Neuronal stem cell (in vitro differentiated cells): ENCODE measurements at regions not wholly inside any gene's neighbourhood (a gene's known extent, or its start where the extent isn't known, plus 50 kb on each side); places are given as distances from the start of the nearest gene placed in this dataset.

Experiments
- DNase-seq: peaks from one replicate; pipeline ENCODE4 v3.0.0-alpha.2; 2013; ENCODE audit warnings: low spot score
- H2AFZ ChIP-seq: one replicate; pipeline ENCODE4 v1.6.1; 2013; ENCODE audit warnings: mild to moderate bottlenecking, low read length, inconsistent platforms
- H2AK5ac ChIP-seq: 2 replicates; pipeline ENCODE4 v1.6.1; 2013; ENCODE audit warnings: low read depth, mild to moderate bottlenecking, inconsistent platforms, low read length, moderate library complexity, mixed read lengths
- H2BK120ac ChIP-seq: 2 replicates; pipeline ENCODE4 v1.6.1; 2013; ENCODE audit warnings: low read depth, mild to moderate bottlenecking, inconsistent platforms, low read length, moderate library complexity, mixed read lengths
- H2BK12ac ChIP-seq: one replicate; pipeline ENCODE4 v1.6.1; 2013; ENCODE audit warnings: low read length, inconsistent platforms
- H2BK15ac ChIP-seq: 2 replicates; pipeline ENCODE4 v1.6.1; 2013; ENCODE audit warnings: mild to moderate bottlenecking, low read length, inconsistent platforms, mixed read lengths
- H2BK5ac ChIP-seq: one replicate; pipeline ENCODE4 v1.6.1; 2013; ENCODE audit warnings: inconsistent platforms, mild to moderate bottlenecking, low read length, moderate library complexity
- H3K14ac ChIP-seq: one replicate; pipeline ENCODE4 v1.6.1; 2013; ENCODE audit warnings: low read length, inconsistent platforms
- H3K18ac ChIP-seq: 2 replicates; pipeline ENCODE4 v1.6.1; 2013; ENCODE audit warnings: low read length, inconsistent platforms
- H3K23ac ChIP-seq: 2 replicates; pipeline ENCODE4 v1.6.1; 2013; ENCODE audit warnings: low read depth, mild to moderate bottlenecking, mixed read lengths, low read length, inconsistent platforms; ENCODE audit not compliant: poor library complexity
- H3K27ac ChIP-seq: replicated peaks from 3 replicates; pipeline ENCODE4 v1.5.1; 2013; ENCODE audit warnings: low read length, inconsistent platforms
- H3K27me3 ChIP-seq, 3 experiments: 2 replicates each; pipeline ENCODE4 v1.6.1; 2013; ENCODE audit warnings: low read length in 3 of 3, mild to moderate bottlenecking in 2 of 3, inconsistent platforms in 1 of 3, low read depth in 1 of 3, mixed read lengths in 1 of 3, moderate library complexity in 1 of 3; ENCODE audit not compliant: control insufficient read depth in 3 of 3, insufficient read depth in 3 of 3
- H3K36me3 ChIP-seq, 2 donors: replicated peaks in 1 of 2; 2 replicates each; pipeline ENCODE4 v1.6.1; 2013; ENCODE audit warnings: low read length in 2 of 2; ENCODE audit not compliant: control insufficient read depth in 2 of 2, insufficient read depth in 2 of 2
- H3K4ac ChIP-seq: 2 replicates; pipeline ENCODE4 v1.6.1; 2013; ENCODE audit warnings: inconsistent platforms, mild to moderate bottlenecking, low read length, moderate library complexity
- H3K4me1 ChIP-seq, 2 donors: 1 replicate in 1 of 2; 2 replicates in 1 of 2; pipeline ENCODE4 v1.6.1; 2013; ENCODE audit warnings: low read length in 2 of 2, low read depth in 1 of 2; ENCODE audit not compliant: control insufficient read depth in 2 of 2, insufficient read depth in 1 of 2
- H3K4me2 ChIP-seq: one replicate; pipeline ENCODE4 v1.6.1; 2013; ENCODE audit warnings: mild to moderate bottlenecking, low read length, inconsistent platforms; ENCODE audit not compliant: insufficient read depth, poor library complexity, severe bottlenecking
- H3K4me3 ChIP-seq, 2 donors: 2 replicates each; pipeline ENCODE4 v1.5.1; 2013; ENCODE audit warnings: low read length in 2 of 2, mild to moderate bottlenecking in 2 of 2, inconsistent platforms in 1 of 2, moderate library complexity in 1 of 2
- H3K79me1 ChIP-seq: one replicate; pipeline ENCODE4 v1.6.1; 2013; ENCODE audit warnings: low read depth, mild to moderate bottlenecking, inconsistent platforms, low read length, moderate library complexity
- H3K9ac ChIP-seq: one replicate; pipeline ENCODE4 v1.6.1; 2013; ENCODE audit warnings: mild to moderate bottlenecking, low read depth, low read length, inconsistent platforms; ENCODE audit not compliant: poor library complexity
- H3K9me3 ChIP-seq, 2 donors: replicated peaks in 1 of 2; 2 replicates each; pipeline versions ENCODE3 to v1.6.1; 2013; ENCODE audit warnings: low read length in 2 of 2, mild to moderate bottlenecking in 2 of 2, inconsistent platforms in 1 of 2, low read depth in 1 of 2, mixed read lengths in 1 of 2, moderate library complexity in 1 of 2; ENCODE audit not compliant: control insufficient read depth in 2 of 2, insufficient read depth in 1 of 2
- H4K8ac ChIP-seq: one replicate; pipeline ENCODE4 v1.6.1; 2013; ENCODE audit warnings: low read depth, mild to moderate bottlenecking, inconsistent platforms, low read length, moderate library complexity
- H4K91ac ChIP-seq: one replicate; pipeline ENCODE4 v1.6.1; 2013; ENCODE audit warnings: low read length, low read depth, mild to moderate bottlenecking, inconsistent platforms; ENCODE audit not compliant: poor library complexity
- WGBS, 2 donors: extraction: QIAGEN DNeasy Blood & Tissue Kit; methylation state at CpG; one replicate each; pipeline ENCODE4 v1.1.7; 2013; ENCODE audit warnings: missing lambda C conversion rate in 2 of 2, mixed read lengths in 1 of 2; ENCODE audit not compliant: insufficient read length in 2 of 2, insufficient replicate concordance in 1 of 2; ENCODE audit errors: extremely low coverage in 2 of 2; 5-methylcytosine and 5-hydroxymethylcytosine counted together

DNA sequence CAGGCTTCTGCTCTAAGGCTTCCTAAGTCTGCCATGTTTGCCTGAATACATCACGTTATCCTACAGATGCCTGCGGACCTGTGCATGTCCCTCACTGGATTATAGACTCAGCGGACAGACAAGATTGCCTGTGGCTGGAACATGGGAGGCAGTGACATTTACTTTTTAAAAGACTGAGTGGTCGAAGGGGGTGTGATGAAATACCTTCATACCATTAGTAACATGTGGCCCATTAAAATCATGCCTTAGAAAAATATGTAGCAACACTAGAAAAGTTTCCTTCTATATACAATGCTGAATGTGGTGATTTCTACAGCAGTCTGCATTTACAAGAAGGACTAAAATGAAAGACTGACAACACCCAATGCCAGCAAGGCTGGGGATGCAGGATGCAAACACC, 154.4 kb downstream of the ASB1 start:
- WGBS, 2 donors, result no CpG with 5 or more reads among the region's 4 CpGs
- no peak overlapping the region for H2BK5ac ChIP-seq
- H2BK15ac ChIP-seq, result no peak overlapping the region
- no peaks in the 10 kb centered on the region for H3K9me3 ChIP-seq
- no peak overlapping the region for H3K14ac ChIP-seq
- no peaks in the 10 kb centered on the region for H3K36me3 ChIP-seq
- no peak overlapping the region for H3K23ac ChIP-seq
- H2AK5ac ChIP-seq, result no peak overlapping the region
- no peak overlapping the region for H3K4me2 ChIP-seq
- H2AFZ ChIP-seq, result no peak overlapping the region
- no peak overlapping the region for H4K91ac ChIP-seq
- no peak overlapping the region for H3K18ac ChIP-seq
- H3K27me3 ChIP-seq, result peaks cover 0 to 6% (median 0%) of the 10 kb centered on the region in 3 experiments
- no peak overlapping the region for H3K9ac ChIP-seq
- H3K4me1 ChIP-seq, result peaks cover 2 to 4% of the 10 kb centered on the region in 2 donors
- H3K4me3 ChIP-seq, result no peak overlapping the region
- DNase-seq, result no peak
- H2BK120ac ChIP-seq, result no peak overlapping the region
- H4K8ac ChIP-seq, result no peak overlapping the region
- no peak overlapping the region for H2BK12ac ChIP-seq
- no peak overlapping the region for H3K4ac ChIP-seq
- no peaks in the 10 kb centered on the region for H3K79me1 ChIP-seq
- no peak overlapping the region for H3K27ac ChIP-seq

DNA sequence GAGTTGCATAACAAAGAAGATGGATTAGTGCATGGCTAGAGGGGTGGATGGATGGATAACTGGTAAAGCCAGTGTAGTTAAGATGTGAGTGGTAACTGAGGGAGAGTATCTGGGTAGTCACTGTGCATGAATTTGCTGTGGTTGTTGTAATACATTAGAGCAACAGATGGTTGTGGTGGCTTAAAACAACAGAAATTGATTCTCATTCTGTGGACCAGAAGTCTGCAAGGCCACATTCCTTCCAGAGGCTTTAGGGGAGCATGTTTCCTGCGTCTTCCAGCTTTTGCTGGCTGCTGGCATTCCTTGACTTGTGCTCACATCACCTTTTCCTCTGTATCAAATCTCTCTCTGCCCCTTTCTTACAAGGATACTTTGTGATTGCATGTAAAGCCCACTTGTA, 155.4 kb downstream of the ASB1 start:
- H4K91ac ChIP-seq, result no peak overlapping the region
- H2BK15ac ChIP-seq, result no peak overlapping the region
- H2BK12ac ChIP-seq, result no peak overlapping the region
- H3K36me3 ChIP-seq, result no peaks in the 10 kb centered on the region
- no peak overlapping the region for H3K14ac ChIP-seq
- H3K27ac ChIP-seq, result no peak overlapping the region
- peaks cover 3 to 10% of the 10 kb centered on the region in 2 donors for H3K4me1 ChIP-seq
- no peak overlapping the region for H2BK5ac ChIP-seq
- WGBS, 2 donors, result no CpG with 5 or more reads among the region's 1 CpG
- DNase-seq, result no peak
- H3K4me2 ChIP-seq, result no peak overlapping the region
- H3K4me3 ChIP-seq, result no peak overlapping the region
- no peak overlapping the region for H2AFZ ChIP-seq
- no peak overlapping the region for H3K23ac ChIP-seq
- H2AK5ac ChIP-seq, result no peak overlapping the region
- H3K79me1 ChIP-seq, result no peaks in the 10 kb centered on the region
- peaks cover 0 to 6% (median 0%) of the 10 kb centered on the region in 3 experiments for H3K27me3 ChIP-seq
- H3K18ac ChIP-seq, result no peak overlapping the region
- H2BK120ac ChIP-seq, result no peak overlapping the region
- no peak overlapping the region for H3K9ac ChIP-seq
- no peak overlapping the region for H3K4ac ChIP-seq
- no peak overlapping the region for H4K8ac ChIP-seq
- no peaks in the 10 kb centered on the region for H3K9me3 ChIP-seq

DNA sequence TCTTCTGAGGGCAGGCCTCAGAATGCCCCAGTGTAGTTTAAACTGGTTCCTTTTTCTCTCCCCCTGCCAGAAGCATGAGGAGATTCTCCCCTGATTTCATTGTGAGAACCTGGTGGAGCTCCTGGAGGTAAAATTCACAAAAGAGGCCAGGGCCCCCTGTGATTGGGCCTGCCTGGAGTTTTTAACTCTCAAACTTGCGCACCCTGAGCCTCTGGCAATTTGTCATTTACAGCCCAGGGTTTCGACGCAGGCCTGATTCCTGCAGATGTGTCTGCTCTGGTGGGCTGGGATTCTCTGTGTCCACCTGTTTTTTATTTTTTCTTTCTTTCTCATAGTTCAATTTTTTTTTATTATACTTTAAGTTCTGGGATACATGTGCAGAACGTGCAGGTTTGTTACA, 157.9 kb downstream of the ASB1 start:
- Histone ChIP-seq H4K91ac (no peak overlapping the region), H3K4ac (no peak overlapping the region), H2BK5ac (no peak overlapping the region), H2BK15ac (no peak overlapping the region), H4K8ac (no peak overlapping the region), H3K9me3 (no peaks in the 10 kb centered on the region), H3K4me2 (no peak overlapping the region), H3K18ac (no peak overlapping the region), H3K79me1 (no peaks in the 10 kb centered on the region), H2BK12ac (no peak overlapping the region), H2AK5ac (no peak overlapping the region), H3K27me3 (no peaks in the 10 kb centered on the region), H2AFZ (no peak overlapping the region), H3K23ac (no peak overlapping the region), H3K14ac (no peak overlapping the region), H2BK120ac (no peak overlapping the region), H3K36me3 (no peaks in the 10 kb centered on the region), H3K27ac (no peak overlapping the region), H3K4me1 (peaks cover 3 to 10% of the 10 kb centered on the region in 2 donors), H3K9ac (no peak overlapping the region), H3K4me3 (no peak overlapping the region)
- DNase-seq, result no peak
- no CpG with 5 or more reads among the region's 4 CpGs for WGBS, 2 donors

DNA sequence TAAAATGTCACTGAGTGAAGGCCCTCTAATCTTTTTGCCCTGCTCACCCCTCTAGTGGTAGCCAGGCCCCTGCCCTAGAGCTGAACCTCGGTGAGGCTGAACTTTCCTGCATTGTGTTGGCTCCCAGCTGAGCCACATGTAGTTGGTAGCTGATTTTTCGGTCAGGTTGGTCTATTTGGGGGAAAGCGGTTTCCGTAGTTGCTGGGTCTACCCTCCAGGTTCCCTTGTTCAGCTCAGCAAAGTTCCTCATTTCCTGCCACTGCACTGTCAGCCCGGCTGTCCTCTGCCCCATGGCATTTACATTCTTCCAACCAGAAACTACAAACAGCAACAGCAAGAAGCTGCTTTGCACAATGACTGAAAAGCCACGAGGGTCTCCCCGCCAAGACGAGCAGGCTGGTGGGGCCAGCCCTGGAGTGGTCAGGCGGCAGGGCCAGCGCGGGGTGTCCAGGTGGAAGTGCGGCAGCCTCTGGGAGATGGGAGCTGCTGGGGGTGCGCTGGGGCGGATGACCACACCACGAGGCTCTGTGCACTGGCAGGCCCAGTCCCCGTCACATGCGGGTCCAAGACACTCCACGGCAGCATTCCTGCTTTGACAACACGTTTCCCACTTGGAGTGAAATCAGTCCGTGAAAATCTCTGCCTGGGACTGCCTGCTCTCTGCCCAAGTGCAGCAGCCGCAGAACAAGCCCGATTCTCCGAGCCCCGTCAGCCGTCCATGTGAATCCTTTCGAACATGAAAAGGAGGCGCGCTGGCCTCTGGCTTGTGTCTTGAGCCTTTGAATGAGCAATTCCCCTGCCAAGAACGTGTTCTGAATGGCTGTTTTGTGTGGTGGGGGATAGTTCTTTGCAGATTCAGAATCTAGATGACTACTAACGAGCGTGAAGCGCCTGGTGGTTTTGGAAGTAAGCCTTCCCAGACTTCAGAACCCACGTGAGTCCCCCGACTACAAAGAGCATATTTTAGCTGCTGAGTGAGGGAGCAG, 159.4 kb downstream of the ASB1 start:
- Histone ChIP-seq H3K9me3 (no peaks in the 10 kb centered on the region), H4K8ac (no peak overlapping the region), H2BK15ac (peak overlapping the region; percentile 11), H3K27me3 (no peaks in the 10 kb centered on the region), H3K18ac (peak overlapping the region; percentile 79), H2BK12ac (peak overlapping the region; percentile 14), H2BK120ac (no peak overlapping the region), H3K4me3 (no peak overlapping the region), H3K36me3 (no peaks in the 10 kb centered on the region), H3K79me1 (no peaks in the 10 kb centered on the region), H2AFZ (peak overlapping the region; percentile 59), H3K4me1 (peaks cover 3 to 10% of the 10 kb centered on the region in 2 donors), H3K14ac (no peak overlapping the region), H4K91ac (no peak overlapping the region), H2BK5ac (no peak overlapping the region), H3K4ac (no peak overlapping the region), H2AK5ac (no peak overlapping the region), H3K4me2 (no peak overlapping the region), H3K23ac (no peak overlapping the region), H3K9ac (no peak overlapping the region), H3K27ac (peak overlapping the region; percentile 78)
- no peak for DNase-seq
- no CpG with 5 or more reads among the region's 34 CpGs for WGBS, 2 donors
